ENCODE measurements at regions not wholly inside any gene's neighbourhood (a gene's known extent, or its start where the extent isn't known, plus 50 kb on each side); places are given as distances from the start of the nearest gene placed in this dataset.

DNA sequence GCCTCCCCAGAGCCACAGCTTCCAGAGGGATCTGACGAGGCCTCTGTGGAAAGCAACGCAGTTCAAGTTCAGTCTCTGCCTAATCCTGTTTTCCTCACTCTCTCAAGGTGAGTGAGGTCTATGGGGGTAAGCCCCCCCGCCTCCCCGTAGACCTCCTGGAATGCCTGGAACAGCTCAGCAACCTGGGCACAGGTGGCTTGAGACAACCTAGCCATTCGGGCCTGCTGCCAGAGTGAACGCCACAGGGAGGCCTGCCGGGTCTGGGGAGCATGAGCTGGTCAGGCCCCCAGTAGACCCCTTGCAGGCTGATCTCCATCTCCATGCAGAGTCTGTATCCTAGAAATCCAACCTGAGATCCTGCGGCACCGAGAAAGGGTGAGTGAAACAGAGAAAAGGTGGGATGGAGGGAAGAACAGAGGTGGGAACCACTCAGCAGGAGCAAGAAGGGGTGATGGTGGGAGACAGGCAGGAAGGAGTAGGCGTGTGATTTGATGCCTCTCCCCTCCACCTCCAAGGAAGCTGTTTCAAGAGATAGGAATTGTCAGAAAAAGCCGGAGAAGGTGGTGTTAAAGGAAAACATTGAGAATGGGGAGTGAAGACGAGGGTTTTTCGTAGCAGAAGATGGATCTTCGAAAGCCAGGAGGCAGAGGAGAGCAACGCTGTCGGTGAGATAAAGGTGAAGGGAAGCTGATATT is 123.1 kb upstream of the PRMT8 start:
- H3K27ac ChIP-seq (ENCODE audit: low read depth, low read length, poor library complexity, severe bottlenecking): no peak overlapping the region
- peaks cover 56% of the 10 kb centered on the region for H3K27me3 ChIP-seq (replicated peaks; ENCODE audit: insufficient read depth, low read depth, low read length, poor library complexity)
- intact Hi-C loops (cut with micrococcal nuclease; ENCODE audit: unreplicated experiment): no loop called here
- CTCF ChIA-PET: no interaction called here
- no peak for DNase-seq (ENCODE audit: low spot score)
- no peaks in the 10 kb centered on the region for H3K9me3 ChIP-seq (ENCODE audit: low read depth, low read length, poor library complexity, severe bottlenecking)
- no peaks in the 10 kb centered on the region for H3K36me3 ChIP-seq (ENCODE audit: insufficient read depth, low read length, poor library complexity, severe bottlenecking)
- POLR2A ChIA-PET (ENCODE audit: low non-redundant PET): no interaction called here
- H3K4me3 ChIP-seq (ENCODE audit: low read depth, low read length, poor library complexity, severe bottlenecking): no peak overlapping the region
- no TSS peak for BruUV-seq (replicated peaks)
- no peak for TF ChIP-seq EZH2 (IDR thresholded peaks at IDR 0.05; ENCODE audit: borderline replicate concordance, low read depth, low read length, poor library complexity, severe bottlenecking)
- TF ChIP-seq, protein P1, sequence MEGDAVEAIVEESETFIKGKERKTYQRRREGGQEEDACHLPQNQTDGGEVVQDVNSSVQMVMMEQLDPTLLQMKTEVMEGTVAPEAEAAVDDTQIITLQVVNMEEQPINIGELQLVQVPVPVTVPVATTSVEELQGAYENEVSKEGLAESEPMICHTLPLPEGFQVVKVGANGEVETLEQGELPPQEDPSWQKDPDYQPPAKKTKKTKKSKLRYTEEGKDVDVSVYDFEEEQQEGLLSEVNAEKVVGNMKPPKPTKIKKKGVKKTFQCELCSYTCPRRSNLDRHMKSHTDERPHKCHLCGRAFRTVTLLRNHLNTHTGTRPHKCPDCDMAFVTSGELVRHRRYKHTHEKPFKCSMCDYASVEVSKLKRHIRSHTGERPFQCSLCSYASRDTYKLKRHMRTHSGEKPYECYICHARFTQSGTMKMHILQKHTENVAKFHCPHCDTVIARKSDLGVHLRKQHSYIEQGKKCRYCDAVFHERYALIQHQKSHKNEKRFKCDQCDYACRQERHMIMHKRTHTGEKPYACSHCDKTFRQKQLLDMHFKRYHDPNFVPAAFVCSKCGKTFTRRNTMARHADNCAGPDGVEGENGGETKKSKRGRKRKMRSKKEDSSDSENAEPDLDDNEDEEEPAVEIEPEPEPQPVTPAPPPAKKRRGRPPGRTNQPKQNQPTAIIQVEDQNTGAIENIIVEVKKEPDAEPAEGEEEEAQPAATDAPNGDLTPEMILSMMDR (conservative IDR thresholded peaks at IDR 0.05; ENCODE audit: low read depth, low read length): no peak
- H3K4me1 ChIP-seq (ENCODE audit: insufficient read depth, low read length, poor library complexity, severe bottlenecking): no peaks in the 10 kb centered on the region

DNA sequence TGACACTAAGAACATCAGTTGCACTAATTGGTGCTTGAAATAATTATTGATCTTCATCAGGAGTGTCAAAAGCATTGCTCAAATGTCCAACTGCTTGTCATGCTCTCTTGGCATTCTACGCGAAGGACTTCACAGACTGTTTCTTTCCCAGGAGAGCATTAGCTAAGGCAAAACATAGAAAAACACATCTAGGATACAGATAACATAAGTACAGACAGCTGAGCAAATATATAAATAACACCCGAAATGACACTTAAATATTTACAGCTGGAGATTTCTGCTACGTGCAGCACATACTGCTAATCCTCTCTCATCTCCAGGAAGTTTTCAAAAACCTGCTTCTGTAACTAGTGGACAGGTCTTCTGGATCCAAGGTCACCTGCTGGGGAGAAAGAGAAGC is 120.0 kb upstream of the PRMT8 start:
- ChIA-PET CTCF (interaction anchor here (1.6 kb wide), 1 partner anchor 71 kb away, joined by 7 read pairs; no protein-coding TSS in a partner anchor), POLR2A (ENCODE audit: low non-redundant PET) (no interaction called here)
- BruUV-seq (replicated peaks): no TSS peak
- DNase-seq (ENCODE audit: low spot score): no peak
- TF ChIP-seq, protein P1 (conservative IDR thresholded peaks at IDR 0.05; ENCODE audit: low read depth, low read length): no peak
- TF ChIP-seq EZH2 (IDR thresholded peaks at IDR 0.05; ENCODE audit: borderline replicate concordance, low read depth, low read length, poor library complexity, severe bottlenecking): no peak
- Histone ChIP-seq H3K27me3 (replicated peaks; ENCODE audit: insufficient read depth, low read depth, low read length, poor library complexity) (peaks cover 44% of the 10 kb centered on the region), H3K9me3 (ENCODE audit: low read depth, low read length, poor library complexity, severe bottlenecking) (no peaks in the 10 kb centered on the region), H3K4me1 (ENCODE audit: insufficient read depth, low read length, poor library complexity, severe bottlenecking) (no peaks in the 10 kb centered on the region), H3K4me3 (ENCODE audit: low read depth, low read length, poor library complexity, severe bottlenecking) (no peak overlapping the region), H3K36me3 (ENCODE audit: insufficient read depth, low read length, poor library complexity, severe bottlenecking) (no peaks in the 10 kb centered on the region), H3K27ac (ENCODE audit: low read depth, low read length, poor library complexity, severe bottlenecking) (no peak overlapping the region)
- intact Hi-C loops (cut with micrococcal nuclease; ENCODE audit: unreplicated experiment): no loop called here

DNA sequence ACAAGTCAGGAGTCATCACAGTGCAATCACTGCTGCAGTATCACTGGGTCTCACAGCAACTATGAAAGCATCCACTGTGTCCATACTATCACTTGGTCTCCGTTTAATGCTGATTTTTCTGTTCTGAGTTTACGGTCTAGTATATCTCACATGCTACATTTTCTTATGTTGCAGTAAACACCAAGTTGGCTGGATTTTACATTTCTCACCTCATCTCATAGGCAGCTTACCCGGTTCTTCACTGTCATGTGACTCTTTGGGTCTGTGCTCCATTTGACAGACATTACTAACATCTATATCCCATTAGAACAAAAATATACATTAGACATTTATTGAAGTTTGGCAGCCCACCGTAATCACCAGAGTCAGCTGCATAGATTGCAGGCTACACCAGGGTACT is 115.7 kb upstream of the PRMT8 start:
- POLR2A ChIA-PET (ENCODE audit: low non-redundant PET): no interaction called here
- Histone ChIP-seq H3K9me3 (ENCODE audit: low read depth, low read length, poor library complexity, severe bottlenecking) (no peaks in the 10 kb centered on the region), H3K4me1 (ENCODE audit: insufficient read depth, low read length, poor library complexity, severe bottlenecking) (no peaks in the 10 kb centered on the region), H3K27ac (ENCODE audit: low read depth, low read length, poor library complexity, severe bottlenecking) (no peak overlapping the region), H3K36me3 (ENCODE audit: insufficient read depth, low read length, poor library complexity, severe bottlenecking) (no peaks in the 10 kb centered on the region), H3K4me3 (ENCODE audit: low read depth, low read length, poor library complexity, severe bottlenecking) (no peak overlapping the region), H3K27me3 (replicated peaks; ENCODE audit: insufficient read depth, low read depth, low read length, poor library complexity) (peaks cover 19% of the 10 kb centered on the region)
- CTCF ChIA-PET: no interaction called here
- no peak for DNase-seq (ENCODE audit: low spot score)
- intact Hi-C loops (cut with micrococcal nuclease; ENCODE audit: unreplicated experiment): no loop called here
- BruUV-seq (replicated peaks): no TSS peak
- TF ChIP-seq, protein P1 (conservative IDR thresholded peaks at IDR 0.05; ENCODE audit: low read depth, low read length): no peak
- no peak for TF ChIP-seq EZH2 (IDR thresholded peaks at IDR 0.05; ENCODE audit: borderline replicate concordance, low read depth, low read length, poor library complexity, severe bottlenecking)

All from A673 (cell line).